ENCODE measurements at regions not wholly inside any gene's neighbourhood (a gene's known extent, or its start where the extent isn't known, plus 50 kb on each side); places are given as distances from the start of the nearest gene placed in this dataset.
"Not testable (repeated sequence)": the region's sequence is repeated elsewhere in the genome, so short reads cannot be mapped to it uniquely, and the experiment has no call there.

GRCh38 chr1:194935864-194936263 lies 1672.4 kb downstream of the KCNT2 start:
- Mint-ChIP-seq H3K4me1 (ENCODE audit: low read depth) (no peaks in the 10 kb centered on the region), H3K4me3 (no peak overlapping the region), H3K36me3 (no peaks in the 10 kb centered on the region), H3K27ac (no peak overlapping the region), H3K9me3 (ENCODE audit: low read depth) (peaks cover 5% of the 10 kb centered on the region), H3K27me3 (no peaks in the 10 kb centered on the region)

- H3K4me3 Mint-ChIP-seq, result no peak overlapping the region
- no peaks in the 10 kb centered on the region for H3K27me3 Mint-ChIP-seq
- H3K9me3 Mint-ChIP-seq (ENCODE audit: low read depth), result peaks cover 5% of the 10 kb centered on the region
- H3K27ac Mint-ChIP-seq, result no peak overlapping the region
- H3K36me3 Mint-ChIP-seq, result no peaks in the 10 kb centered on the region
- no peaks in the 10 kb centered on the region for H3K4me1 Mint-ChIP-seq (ENCODE audit: low read depth)
These were observed 1677.1 kb downstream of the KCNT2 start for GRCh38 chr1:194931166-194931565.

- Mint-ChIP-seq H3K27me3 (no peaks in the 10 kb centered on the region), H3K4me1 (ENCODE audit: low read depth) (no peaks in the 10 kb centered on the region), H3K27ac (no peak overlapping the region), H3K36me3 (no peaks in the 10 kb centered on the region), H3K9me3 (ENCODE audit: low read depth) (peaks cover 5% of the 10 kb centered on the region), H3K4me3 (no peak overlapping the region)
These were observed 1678.1 kb downstream of the KCNT2 start for GRCh38 chr1:194930132-194930531.

- no peak overlapping the region for H3K27ac Mint-ChIP-seq
- H3K4me3 Mint-ChIP-seq, result no peak overlapping the region
- no peaks in the 10 kb centered on the region for H3K36me3 Mint-ChIP-seq
- no peaks in the 10 kb centered on the region for H3K4me1 Mint-ChIP-seq (ENCODE audit: low read depth)
- H3K27me3 Mint-ChIP-seq, result no peaks in the 10 kb centered on the region
- H3K9me3 Mint-ChIP-seq (ENCODE audit: low read depth), result peaks cover 5% of the 10 kb centered on the region
These were observed 1678.9 kb downstream of the KCNT2 start for GRCh38 chr1:194929357-194929756.

- Mint-ChIP-seq H3K27me3 (no peaks in the 10 kb centered on the region), H3K4me3 (no peak overlapping the region), H3K9me3 (ENCODE audit: low read depth) (no peaks in the 10 kb centered on the region), H3K36me3 (no peaks in the 10 kb centered on the region), H3K4me1 (ENCODE audit: low read depth) (no peaks in the 10 kb centered on the region), H3K27ac (no peak overlapping the region)
These were observed 1689.1 kb downstream of the KCNT2 start for GRCh38 chr1:194919146-194919545.

- Mint-ChIP-seq H3K4me3 (no peak overlapping the region), H3K9me3 (ENCODE audit: low read depth) (no peaks in the 10 kb centered on the region), H3K27me3 (no peaks in the 10 kb centered on the region), H3K36me3 (no peaks in the 10 kb centered on the region), H3K27ac (no peak overlapping the region), H3K4me1 (ENCODE audit: low read depth) (no peaks in the 10 kb centered on the region)
These were observed 1690.5 kb downstream of the KCNT2 start for GRCh38 chr1:194917769-194918168.

- no peaks in the 10 kb centered on the region for H3K4me1 Mint-ChIP-seq (ENCODE audit: low read depth)
- no peaks in the 10 kb centered on the region for H3K27me3 Mint-ChIP-seq
- H3K27ac Mint-ChIP-seq, result no peak overlapping the region
- H3K9me3 Mint-ChIP-seq (ENCODE audit: low read depth), result no peaks in the 10 kb centered on the region
- no peak overlapping the region for H3K4me3 Mint-ChIP-seq
- no peaks in the 10 kb centered on the region for H3K36me3 Mint-ChIP-seq
These were observed 1699.6 kb downstream of the KCNT2 start for GRCh38 chr1:194908643-194909042.

- Mint-ChIP-seq H3K9me3 (ENCODE audit: low read depth) (no peaks in the 10 kb centered on the region), H3K4me3 (no peak overlapping the region), H3K27me3 (no peaks in the 10 kb centered on the region), H3K27ac (no peak overlapping the region), H3K36me3 (no peaks in the 10 kb centered on the region), H3K4me1 (ENCODE audit: low read depth) (no peaks in the 10 kb centered on the region)
These were observed 1704.7 kb downstream of the KCNT2 start for GRCh38 chr1:194903524-194903923.

- Mint-ChIP-seq H3K4me1 (ENCODE audit: low read depth) (no peaks in the 10 kb centered on the region), H3K4me3 (no peak overlapping the region)
These were observed 1702.9 kb upstream of the B3GALT2 start for GRCh38 chr1:194889310-194889709.

GRCh38 chr1:194870860-194871259 lies 1684.4 kb upstream of the B3GALT2 start:
- no peaks in the 10 kb centered on the region for H3K36me3 Mint-ChIP-seq
- no peak overlapping the region for H3K27ac Mint-ChIP-seq
- no peaks in the 10 kb centered on the region for H3K9me3 Mint-ChIP-seq (ENCODE audit: low read depth)
- H3K4me1 Mint-ChIP-seq (ENCODE audit: low read depth), result no peaks in the 10 kb centered on the region
- H3K4me3 Mint-ChIP-seq, result no peak overlapping the region
- H3K27me3 Mint-ChIP-seq, result no peaks in the 10 kb centered on the region

More at GRCh38 chr1:194889310-194889709, 1702.9 kb upstream of the B3GALT2 start:
- Mint-ChIP-seq H3K27ac (no peak overlapping the region), H3K27me3 (no peaks in the 10 kb centered on the region), H3K36me3 (no peaks in the 10 kb centered on the region), H3K9me3 (ENCODE audit: low read depth) (peaks cover 11% of the 10 kb centered on the region)

GRCh38 chr1:194866153-194866552 lies 1679.7 kb upstream of the B3GALT2 start:
- H3K4me1 Mint-ChIP-seq (ENCODE audit: low read depth), result no peaks in the 10 kb centered on the region
- H3K36me3 Mint-ChIP-seq, result no peaks in the 10 kb centered on the region
- H3K27ac Mint-ChIP-seq, result no peak overlapping the region
- no peaks in the 10 kb centered on the region for H3K27me3 Mint-ChIP-seq
- H3K9me3 Mint-ChIP-seq (ENCODE audit: low read depth), result peaks cover 3% of the 10 kb centered on the region
- no peak overlapping the region for H3K4me3 Mint-ChIP-seq

GRCh38 chr1:194865383-194865782 lies 1679.0 kb upstream of the B3GALT2 start:
- no peak overlapping the region for H3K27ac Mint-ChIP-seq
- no peaks in the 10 kb centered on the region for H3K36me3 Mint-ChIP-seq

GRCh38 chr1:194862129-194862528 lies 1675.7 kb upstream of the B3GALT2 start:
- peaks cover 3% of the 10 kb centered on the region for H3K9me3 Mint-ChIP-seq (ENCODE audit: low read depth)
- no peak overlapping the region for H3K27ac Mint-ChIP-seq
- H3K36me3 Mint-ChIP-seq, result no peaks in the 10 kb centered on the region
- no peak overlapping the region for H3K4me3 Mint-ChIP-seq
- H3K27me3 Mint-ChIP-seq, result no peaks in the 10 kb centered on the region
- no peaks in the 10 kb centered on the region for H3K4me1 Mint-ChIP-seq (ENCODE audit: low read depth)

More at GRCh38 chr1:194865383-194865782, 1679.0 kb upstream of the B3GALT2 start:
- Mint-ChIP-seq H3K9me3 (ENCODE audit: low read depth) (peaks cover 3% of the 10 kb centered on the region), H3K4me1 (ENCODE audit: low read depth) (no peaks in the 10 kb centered on the region), H3K27me3 (no peaks in the 10 kb centered on the region), H3K4me3 (no peak overlapping the region)

- H3K27me3 Mint-ChIP-seq, result no peaks in the 10 kb centered on the region
- no peaks in the 10 kb centered on the region for H3K36me3 Mint-ChIP-seq
- H3K4me1 Mint-ChIP-seq (ENCODE audit: low read depth), result no peaks in the 10 kb centered on the region
- no peak overlapping the region for H3K27ac Mint-ChIP-seq
- peaks cover 3% of the 10 kb centered on the region for H3K9me3 Mint-ChIP-seq (ENCODE audit: low read depth)
- no peak overlapping the region for H3K4me3 Mint-ChIP-seq
These were observed 1674.1 kb upstream of the B3GALT2 start for GRCh38 chr1:194860248-194861201.

- H3K27ac Mint-ChIP-seq; H3K4me3 Mint-ChIP-seq; H3K4me1 Mint-ChIP-seq (ENCODE audit: low read depth); H3K9me3 Mint-ChIP-seq (ENCODE audit: low read depth); H3K27me3 Mint-ChIP-seq; H3K36me3 Mint-ChIP-seq: not testable (repeated sequence)
These were observed 1673.2 kb upstream of the B3GALT2 start for GRCh38 chr1:194859481-194860154.

All from activated naive CD8-positive, alpha-beta T cell (primary cell).